ENCODE measurements at regions not wholly inside any gene's neighbourhood (a gene's known extent, or its start where the extent isn't known, plus 50 kb on each side); places are given as distances from the start of the nearest gene placed in this dataset.

GRCh38 chr14:43362586-43362985 lies 1144.5 kb downstream of the FSCB start:
- no peak for DNase-seq (ENCODE audit: low spot score)
- no peak for TF ChIP-seq CTCF (IDR thresholded peaks at IDR 0.05; ENCODE audit: extremely low read depth, missing control alignments)

DNA sequence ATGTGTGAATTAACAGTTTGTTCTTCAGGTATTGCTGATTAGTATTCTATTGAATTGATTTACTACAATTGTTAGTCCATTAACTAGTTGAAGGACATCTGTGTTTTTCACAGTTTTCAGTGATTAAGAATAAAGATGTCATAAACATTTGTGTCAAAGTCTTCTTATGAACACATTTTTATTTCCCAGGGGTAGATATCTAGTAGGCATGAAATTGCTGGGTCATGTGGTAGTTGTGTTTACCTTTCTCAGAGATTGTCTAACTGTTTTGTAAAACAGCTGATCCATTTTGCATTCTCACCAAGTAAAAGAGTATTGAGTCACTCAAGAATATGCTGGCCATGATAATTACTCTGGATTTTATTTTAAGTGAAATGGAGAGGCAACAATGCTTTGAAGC lies 1145.3 kb downstream of the FSCB start:
- no peak for TF ChIP-seq CTCF (IDR thresholded peaks at IDR 0.05; ENCODE audit: extremely low read depth, missing control alignments)

DNA sequence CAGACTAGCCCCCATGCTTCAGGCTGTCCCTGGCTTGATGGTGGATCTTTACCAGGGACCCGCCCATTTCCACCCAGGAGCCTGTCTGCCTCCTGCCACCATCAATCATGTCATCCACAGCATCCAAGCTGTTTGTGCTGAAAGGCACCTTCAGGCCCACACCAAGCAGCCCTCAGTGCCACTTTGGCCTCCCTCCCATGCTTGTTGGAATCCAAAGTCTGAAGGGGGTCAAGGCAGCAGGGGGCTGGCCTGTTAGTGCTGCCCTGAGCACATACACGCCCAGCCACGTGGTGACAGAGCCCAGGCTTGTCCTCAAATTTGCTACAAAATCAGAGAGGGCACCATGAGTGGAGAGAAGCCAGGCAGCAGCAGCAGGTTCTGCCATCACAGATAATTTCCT lies 1146.8 kb downstream of the FSCB start:
- no peak for DNase-seq (ENCODE audit: low spot score)
- no peak for TF ChIP-seq CTCF (IDR thresholded peaks at IDR 0.05; ENCODE audit: extremely low read depth, missing control alignments)

More for the DNA sequence above, 1145.3 kb downstream of the FSCB start:
- DNase-seq (ENCODE audit: low spot score), result no peak

- no peak for TF ChIP-seq CTCF (IDR thresholded peaks at IDR 0.05; ENCODE audit: extremely low read depth, missing control alignments)
Measured at GRCh38 chr14:43359317-43359716, 1147.8 kb downstream of the FSCB start.

GRCh38 chr14:43356979-43357545 lies 1150.0 kb downstream of the FSCB start:
- TF ChIP-seq CTCF (IDR thresholded peaks at IDR 0.05; ENCODE audit: extremely low read depth, missing control alignments), result no peak
- no peak for DNase-seq (ENCODE audit: low spot score)

More at GRCh38 chr14:43359317-43359716, 1147.8 kb downstream of the FSCB start:
- no peak for DNase-seq (ENCODE audit: low spot score)

GRCh38 chr14:43356382-43356781 lies 1150.7 kb downstream of the FSCB start:
- TF ChIP-seq CTCF (IDR thresholded peaks at IDR 0.05; ENCODE audit: extremely low read depth, missing control alignments), result no peak
- DNase-seq (ENCODE audit: low spot score), result no peak

DNA sequence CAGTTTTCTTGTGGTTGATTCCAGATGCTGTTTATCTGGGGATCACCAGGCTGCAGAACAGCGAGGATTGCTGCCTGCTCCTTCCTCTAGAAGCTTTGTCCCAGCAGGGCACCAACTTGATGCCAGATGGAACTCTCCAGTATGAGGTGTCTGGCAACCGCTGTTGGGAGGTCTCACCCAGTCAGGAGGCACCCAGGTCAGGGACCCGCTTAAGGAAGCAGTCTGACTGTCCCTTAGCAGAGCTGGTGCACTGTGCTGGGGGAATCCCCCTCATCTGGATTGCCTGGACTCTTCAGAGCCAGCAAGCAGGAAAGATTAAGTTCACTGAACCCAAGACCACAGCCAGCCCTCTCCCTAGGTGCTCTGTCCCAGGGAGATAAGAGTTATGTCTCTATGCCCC lies 1165.2 kb downstream of the FSCB start:
- no peak for DNase-seq (ENCODE audit: low spot score)
- no peak for TF ChIP-seq CTCF (IDR thresholded peaks at IDR 0.05; ENCODE audit: extremely low read depth, missing control alignments)

All from GM20000 (cell line).